ENCODE measurements at regions not wholly inside any gene's neighbourhood (a gene's known extent, or its start where the extent isn't known, plus 50 kb on each side); places are given as distances from the start of the nearest gene placed in this dataset.

DNA sequence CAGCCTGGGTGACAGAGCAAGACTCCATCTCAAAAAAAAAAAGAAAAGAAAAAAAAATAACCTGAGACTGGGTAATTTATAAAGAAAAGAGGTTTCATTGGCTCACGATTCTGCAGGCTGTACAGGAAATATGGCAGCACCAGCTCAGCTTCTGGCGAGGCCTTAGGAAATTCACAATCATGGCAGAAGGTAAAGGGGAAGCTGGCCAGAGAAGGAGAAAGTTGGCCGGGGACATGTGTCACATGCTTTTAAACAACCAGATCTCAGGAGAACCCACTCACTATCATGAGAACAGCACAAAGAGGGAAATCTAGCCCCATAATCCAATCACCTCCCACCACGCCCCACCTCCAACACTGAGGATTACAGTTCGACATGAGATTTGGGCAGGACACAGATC is 125.3 kb downstream of the DISP1 start:
- TF ChIP-seq POLR2A (IDR thresholded peaks at IDR 0.05; ENCODE audit: control extremely low read depth in 1 of 2, low read depth in 2 of 2, low read length in 2 of 2), result no peak
- TF ChIP-seq FOSL1 (IDR thresholded peaks at IDR 0.05; ENCODE audit: insufficient read depth, low read depth, low read length), result no peak
- TF ChIP-seq CTCF (IDR thresholded peaks at IDR 0.05; ENCODE audit: control extremely low read depth in 1 of 3, insufficient read depth in 1 of 3, low read depth in 1 of 3, low read length in 3 of 3), result no peak
- TF ChIP-seq SP4 (IDR thresholded peaks at IDR 0.05; ENCODE audit: low read length), result no peak
- no peak for TF ChIP-seq SRF (IDR thresholded peaks at IDR 0.05; ENCODE audit: low read depth, low read length)
